ENCODE measurements at regions not wholly inside any gene's neighbourhood (a gene's known extent, or its start where the extent isn't known, plus 50 kb on each side); places are given as distances from the start of the nearest gene placed in this dataset.

DNA sequence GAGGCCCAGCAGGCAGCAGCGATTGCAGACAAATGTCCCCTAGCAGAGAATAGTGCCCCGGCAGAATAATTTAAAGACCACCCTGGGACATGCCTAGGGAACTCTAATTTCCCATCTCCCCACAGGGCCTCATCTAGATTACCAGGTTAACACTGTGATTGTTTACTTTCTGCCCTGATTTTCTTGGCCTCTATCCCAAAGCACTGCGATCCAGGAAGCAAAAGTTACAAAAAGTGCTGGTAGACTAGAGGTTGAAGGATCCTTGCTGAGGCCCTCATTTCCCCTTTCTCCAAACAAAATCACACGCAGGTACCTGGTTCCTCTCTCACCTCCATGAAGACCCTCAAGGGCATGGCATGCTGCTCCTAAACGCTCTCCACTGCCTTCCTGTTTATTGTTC is 229.7 kb downstream of the C1orf94 start:
- no peak for TF ChIP-seq CTCF (conservative IDR thresholded peaks at IDR 0.05; ENCODE audit: low read length)
- no peak for TF ChIP-seq EZH2phosphoT487 (IDR thresholded peaks at IDR 0.05; ENCODE audit: borderline replicate concordance, low read depth, low read length)

Measured in OCI-LY7 (cell line).